GM12878 (cell line): ENCODE measurements at regions not wholly inside any gene's neighbourhood (a gene's known extent, or its start where the extent isn't known, plus 50 kb on each side); places are given as distances from the start of the nearest gene placed in this dataset.

Experiments used
- ATAC-seq: fragments of 200-7000 bp; cut with Tn5 transposase; 3 replicates; pipeline ENCODE4 v1.9.1; 2020; ENCODE audit warnings: mild to moderate bottlenecking, moderate library complexity
- BruUV-seq: library from RNA; stranded (reverse); fragments of 400-500 nt; replicated peaks from 2 replicates; lab custom pipeline; 2021; lab: Mats Ljungman, UMichigan
- CTCF ChIA-PET: fragments of 300-600 bp; sonication (Branson Sonifier 250); formaldehyde crosslinking; extraction: SDS; loops from one replicate; lab custom pipeline; 2021; ENCODE audit warnings: inconsistent platforms; lab: Yijun Ruan, JAX
- POLR2A ChIA-PET: fragments of 350-600 bp; formaldehyde crosslinking; extraction: SDS; loops from one replicate; lab custom pipeline; 2021; ENCODE audit warnings: inconsistent platforms; lab: Charles Lee
- RAD21 ChIA-PET: fragments of 300-600 bp; sonication (Branson Sonifier 250); formaldehyde crosslinking; loops from one replicate; lab custom pipeline; 2023; ENCODE audit warnings: antibody characterized with exemption; ENCODE audit not compliant: unreplicated experiment; lab: Charles Lee
- SMC1A ChIA-PET: fragments of 300-600 bp; sonication (Branson Sonifier 250); formaldehyde crosslinking; loops from one replicate; lab custom pipeline; 2023; ENCODE audit not compliant: unreplicated experiment, uncharacterized antibody; lab: Charles Lee
- DNase-seq: peaks from one replicate; pipeline ENCODE4 v3.0.0-alpha.2; 2011; ENCODE audit warnings: low read depth, low spot score
- FAIRE-seq: peaks from 3 replicates; lab custom pipeline; 2011; peaks lifted over from hg19 to GRCh38; lab: Jason Lieb, UNC
- H2AFZ ChIP-seq: 2 replicates; pipeline ENCODE4 v1.6.0; 2011; ENCODE audit warnings: low read depth, low read length, control low read depth; ENCODE audit not compliant: control insufficient read depth
- H3K27ac ChIP-seq: 2 replicates; pipeline ENCODE4 v1.5.1; 2011; ENCODE audit warnings: control low read depth; ENCODE audit not compliant: control insufficient read depth, insufficient read depth
- H3K27me3 ChIP-seq, 2 experiments: replicated peaks in 1 of 2; 2 replicates each; pipeline versions ENCODE4 v1.6.0 to v1.6.1; 2011; ENCODE audit warnings: low read length in 1 of 2; ENCODE audit not compliant: control insufficient read depth in 2 of 2, insufficient read depth in 2 of 2
- H3K36me3 ChIP-seq, 2 experiments: 2 replicates each; pipeline ENCODE4 v1.5.1; 2011; ENCODE audit warnings: low read length in 1 of 2; ENCODE audit not compliant: control insufficient read depth in 2 of 2, insufficient read depth in 2 of 2
- H3K4me1 ChIP-seq: 2 replicates; pipeline ENCODE4 v1.6.1; 2011; ENCODE audit warnings: mild to moderate bottlenecking, low read length, moderate library complexity, mixed read lengths; ENCODE audit not compliant: control insufficient read depth, insufficient read depth
- H3K4me2 ChIP-seq: 2 replicates; pipeline ENCODE4 v1.6.0; 2011; ENCODE audit warnings: control low read depth; ENCODE audit not compliant: control insufficient read depth, insufficient read depth
- H3K4me3 ChIP-seq: fragments of 200-600 bp; sonication (generic); 2 replicates; pipeline ENCODE4 v1.5.1; 2016
- H3K79me2 ChIP-seq: 2 replicates; pipeline ENCODE4 v1.6.0; 2011; ENCODE audit warnings: low read length; ENCODE audit not compliant: control insufficient read depth, insufficient read depth
- H3K9ac ChIP-seq: 2 replicates; pipeline ENCODE4 v1.8.0; 2011; ENCODE audit warnings: low read length, control low read depth, mixed read lengths; ENCODE audit not compliant: control insufficient read depth, insufficient read depth
- H3K9me3 ChIP-seq: replicated peaks from 3 replicates; pipeline ENCODE4 v1.5.1; 2011; ENCODE audit warnings: mild to moderate bottlenecking, low read length; ENCODE audit not compliant: control insufficient read depth, insufficient read depth
- H4K20me1 ChIP-seq: 2 replicates; pipeline ENCODE4 v1.6.0; 2011; ENCODE audit not compliant: control insufficient read depth, insufficient read depth
- ATF7 ChIP-seq: fragments of 450-650 bp; IDR thresholded peaks from 2 replicates; pipeline ENCODE4 v1.6.1; 2016; ENCODE audit warnings: low read depth, mild to moderate bottlenecking
- CEBPB ChIP-seq, 2 experiments: fragments of 150-350 bp in 1 of 2; IDR thresholded peaks; 2 replicates each; pipeline ENCODE4 v1.6.1; 2012 to 2014; ENCODE audit warnings: low read depth in 2 of 2, low read length in 2 of 2, borderline replicate concordance in 1 of 2, inconsistent platforms in 1 of 2
- CREM ChIP-seq: IDR thresholded peaks from 2 replicates; pipeline ENCODE4 v1.6.1; 2014; ENCODE audit warnings: antibody characterized with exemption, low read depth
- EP300 ChIP-seq, 2 experiments: fragments of 150-350 bp in 1 of 2; IDR thresholded peaks; 2 replicates each; pipeline ENCODE4 v1.6.1; 2011 to 2012; ENCODE audit warnings: low read depth in 2 of 2, low read length in 2 of 2, borderline replicate concordance in 1 of 2, improper control_type of control experiment in 1 of 2, inconsistent platforms in 1 of 2; ENCODE audit not compliant: control insufficient read depth in 1 of 2
- ETV6 ChIP-seq, 2 experiments: fragments of 450-650 bp in 1 of 2; IDR thresholded peaks in 1 of 2; conservative IDR thresholded peaks in 1 of 2; 2 replicates each; pipeline ENCODE4 v1.6.1; 2014; ENCODE audit warnings: antibody characterized with exemption in 1 of 2, borderline replicate concordance in 1 of 2, low read depth in 1 of 2, mild to moderate bottlenecking in 1 of 2, moderate library complexity in 1 of 2
- EZH2 ChIP-seq: IDR thresholded peaks from 2 replicates; pipeline ENCODE4 v1.6.1; 2012; ENCODE audit warnings: low read depth, mild to moderate bottlenecking, control low read depth, inconsistent platforms, low read length, borderline replicate concordance; ENCODE audit not compliant: control insufficient read depth
- FOXM1 ChIP-seq: IDR thresholded peaks from 2 replicates; pipeline ENCODE4 v1.6.1; 2012; ENCODE audit warnings: low read depth, mild to moderate bottlenecking, inconsistent platforms, low read length, moderate library complexity
- HCFC1 ChIP-seq: fragments of 150-350 bp; IDR thresholded peaks from 2 replicates; pipeline ENCODE4 v1.6.1; 2014; ENCODE audit warnings: low read length
- NR2C1 ChIP-seq: fragments of 450-650 bp; IDR thresholded peaks from 2 replicates; pipeline ENCODE4 v1.6.1; 2017; ENCODE audit warnings: antibody characterized with exemption, mild to moderate bottlenecking, moderate library complexity
- POLR2AphosphoS2 ChIP-seq: IDR thresholded peaks from 2 replicates; pipeline ENCODE4 v1.6.1; 2011; ENCODE audit warnings: low read depth, mild to moderate bottlenecking, low read length, improper control_type of control experiment, moderate library complexity
- POLR2AphosphoS5 ChIP-seq: IDR thresholded peaks from 2 replicates; pipeline ENCODE4 v1.6.1; 2011; ENCODE audit warnings: mild to moderate bottlenecking, low read length, inconsistent platforms
- POU2F2 ChIP-seq: IDR thresholded peaks from 3 replicates; pipeline ENCODE4 v1.6.1; 2011; ENCODE audit warnings: low read depth, mild to moderate bottlenecking, low read length, borderline replicate concordance
- RBBP5 ChIP-seq: fragments of 200-600 bp; sonication (generic); conservative IDR thresholded peaks from 2 replicates; pipeline ENCODE4 v1.6.1; 2016
- RCOR1 ChIP-seq: conservative IDR thresholded peaks from 2 replicates; pipeline ENCODE4 v1.6.1; 2012; ENCODE audit warnings: low read depth, low read length, improper control_type of control experiment
- RUNX3 ChIP-seq: IDR thresholded peaks from 2 replicates; pipeline ENCODE4 v1.6.1; 2012; ENCODE audit warnings: low read length, inconsistent platforms
- SMC3 ChIP-seq: IDR thresholded peaks from 2 replicates; pipeline ENCODE4 v1.6.1; 2011; ENCODE audit warnings: low read length, improper control_type of control experiment, borderline replicate concordance
- SREBF2 ChIP-seq: IDR thresholded peaks from 2 replicates; pipeline ENCODE4 v1.6.1; 2012; ENCODE audit warnings: mild to moderate bottlenecking, low read length
- SUPT20H ChIP-seq: IDR thresholded peaks from 2 replicates; pipeline ENCODE4 v1.6.1; 2011; ENCODE audit warnings: low read depth, mild to moderate bottlenecking, low read length, moderate library complexity, borderline replicate concordance; ENCODE audit not compliant: control insufficient read depth
- TAF1 ChIP-seq: IDR thresholded peaks from 2 replicates; pipeline ENCODE4 v1.6.1; 2011; ENCODE audit warnings: mild to moderate bottlenecking, low read depth, low read length, borderline replicate concordance
- YBX1 ChIP-seq: fragments of 450-650 bp; IDR thresholded peaks from 2 replicates; pipeline ENCODE4 v1.6.1; 2016; ENCODE audit warnings: antibody characterized with exemption
- WGBS: methylation state at CpG from one replicate; pipeline ENCODE4 v1.1.6; 2016; ENCODE audit warnings: low lambda C conversion rate; ENCODE audit not compliant: insufficient replicate concordance, insufficient coverage; ENCODE audit errors: missing lambda C conversion rate; 5-methylcytosine and 5-hydroxymethylcytosine counted together
- in situ Hi-C: fragments of 300-500 bp; cut with MboI; formaldehyde crosslinking; loops from 9 replicates; pipeline ENCODE4 v1.14.3; 2018; ENCODE audit warnings: mixed read lengths
- intact Hi-C: fragments of 100-400 bp; cut with micrococcal nuclease; formaldehyde crosslinking; loops from one replicate; pipeline ENCODE4 v1.14.2; 2022; ENCODE audit not compliant: unreplicated experiment
- TF ChIP-seq, protein P1 (sequence below): IDR thresholded peaks from 2 replicates; pipeline ENCODE4 v1.6.1; 2011; ENCODE audit warnings: mild to moderate bottlenecking, low read depth, low read length, moderate library complexity; ENCODE audit not compliant: insufficient replicate concordance

DNA sequence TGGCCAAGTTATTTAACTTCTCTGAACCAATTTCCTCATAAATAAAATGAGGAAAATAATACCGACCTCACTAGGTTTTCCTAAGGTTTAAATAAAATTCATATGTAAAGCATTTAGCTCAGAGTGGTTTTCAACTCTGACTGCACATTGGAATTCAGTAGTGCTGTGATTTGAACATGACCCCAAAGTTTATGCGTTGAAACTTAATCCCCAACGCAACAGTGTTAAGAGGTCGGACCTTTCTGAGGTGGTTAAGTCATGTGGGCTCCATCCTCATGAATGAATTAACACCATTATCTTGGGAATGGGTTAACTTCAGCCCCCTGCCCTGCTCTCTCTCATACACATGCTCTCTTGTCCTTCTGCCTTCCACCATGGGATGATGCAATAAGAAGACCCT lies 322.2 kb downstream of the AASDHPPT start (continued):
- no peak for TF ChIP-seq TAF1

DNA sequence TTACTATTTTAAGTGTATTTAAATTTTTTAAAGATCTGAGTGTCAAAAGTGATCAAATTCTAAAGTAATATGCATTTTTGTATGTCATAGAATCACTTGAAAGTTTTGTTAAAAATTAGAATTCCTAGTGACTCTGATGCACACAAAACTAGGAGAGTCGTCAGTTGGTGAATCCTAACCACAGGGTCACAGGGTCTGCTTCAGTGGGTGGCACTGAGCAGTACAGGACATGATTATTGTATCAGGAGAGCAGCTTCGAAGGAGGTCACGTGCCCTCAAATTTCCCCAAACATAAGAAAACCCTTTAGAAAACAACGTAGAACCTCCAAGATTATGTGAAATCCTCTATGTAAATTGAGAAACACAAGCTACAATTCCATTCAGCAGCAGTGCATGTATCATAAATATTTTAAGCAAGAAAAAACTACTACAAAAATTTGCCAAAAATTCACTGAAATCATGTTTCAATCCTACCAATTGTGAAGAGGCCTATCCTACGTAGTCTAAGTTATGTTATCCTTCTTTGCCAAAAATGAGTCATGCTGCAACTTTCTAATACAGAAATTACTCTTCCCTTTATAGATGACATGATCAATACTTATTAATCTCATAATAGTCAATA lies 323.6 kb downstream of the AASDHPPT start:
- no peak overlapping the region for H3K9ac ChIP-seq
- ChIA-PET POLR2A (no interaction called here), SMC1A (no interaction called here)
- in situ Hi-C loops: no loop called here
- 25% methylated on average over 5 of the region's 5 CpGs for WGBS
- intact Hi-C loops: no loop called here
- no peak for TF ChIP-seq POLR2AphosphoS2
- TF ChIP-seq SREBF2: no peak
- no peak for TF ChIP-seq RBBP5
- TF ChIP-seq YBX1: no peak
- TF ChIP-seq, protein P1, sequence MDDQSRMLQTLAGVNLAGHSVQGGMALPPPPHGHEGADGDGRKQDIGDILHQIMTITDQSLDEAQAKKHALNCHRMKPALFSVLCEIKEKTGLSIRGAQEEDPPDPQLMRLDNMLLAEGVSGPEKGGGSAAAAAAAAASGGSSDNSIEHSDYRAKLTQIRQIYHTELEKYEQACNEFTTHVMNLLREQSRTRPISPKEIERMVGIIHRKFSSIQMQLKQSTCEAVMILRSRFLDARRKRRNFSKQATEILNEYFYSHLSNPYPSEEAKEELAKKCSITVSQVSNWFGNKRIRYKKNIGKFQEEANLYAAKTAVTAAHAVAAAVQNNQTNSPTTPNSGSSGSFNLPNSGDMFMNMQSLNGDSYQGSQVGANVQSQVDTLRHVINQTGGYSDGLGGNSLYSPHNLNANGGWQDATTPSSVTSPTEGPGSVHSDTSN: no peak
- TF ChIP-seq ATF7: no peak
- no peak for TF ChIP-seq RCOR1
- no peak for TF ChIP-seq CEBPB (IDR thresholded peaks at IDR 0.05; ENCODE audit: borderline replicate concordance in 1 of 2, low read depth in 2 of 2, low read length in 2 of 2)
- no peak for TF ChIP-seq HCFC1
- TF ChIP-seq POU2F2: no peak
- TF ChIP-seq SMC3: no peak
- TF ChIP-seq POLR2AphosphoS5: no peak
- TF ChIP-seq FOXM1: no peak
- no peak for TF ChIP-seq EZH2
- TF ChIP-seq RUNX3: no peak
- no peak for TF ChIP-seq NR2C1
- TF ChIP-seq EP300 (IDR thresholded peaks at IDR 0.05; ENCODE audit: borderline replicate concordance in 1 of 2, control insufficient read depth in 1 of 2, low read depth in 2 of 2, low read length in 2 of 2): no peak
- TF ChIP-seq ETV6 (conservative IDR thresholded peaks at IDR 0.05 in 1 of 2, IDR thresholded peaks at IDR 0.05 in 1 of 2; ENCODE audit: borderline replicate concordance in 1 of 2, low read depth in 1 of 2): no peak
- TF ChIP-seq SUPT20H: no peak
- no peak for TF ChIP-seq CREM
- TF ChIP-seq, all 136 proteins: peak for 0
- H3K36me3 ChIP-seq: no peaks in the 10 kb centered on the region
- H3K79me2 ChIP-seq: no peaks in the 10 kb centered on the region
- RAD21 ChIA-PET: no interaction called here
- no peaks in the 10 kb centered on the region for H3K27me3 ChIP-seq
- no peak overlapping the region for H3K4me3 ChIP-seq
- no peak overlapping the region for H3K27ac ChIP-seq
- H3K4me2 ChIP-seq: no peak overlapping the region
- no peaks in the 10 kb centered on the region for H3K9me3 ChIP-seq
- ATAC-seq: no peak
- CTCF ChIA-PET: no interaction called here
- H2AFZ ChIP-seq: no peak overlapping the region
- no peaks in the 10 kb centered on the region for H3K4me1 ChIP-seq
- no TSS peak for BruUV-seq
- H4K20me1 ChIP-seq: no peaks in the 10 kb centered on the region
- DNase-seq: no peak
- no peak for FAIRE-seq
